ENCODE measurements at regions not wholly inside any gene's neighbourhood (a gene's known extent, or its start where the extent isn't known, plus 50 kb on each side); places are given as distances from the start of the nearest gene placed in this dataset.
A peak's percentile ranks its signal among the peaks of the same experiment; 100 is the strongest.

- Histone ChIP-seq H3K27me3 (ENCODE audit: control insufficient read depth, insufficient read depth, low read length) (no peaks in the 10 kb centered on the region), H3K4me3 (ENCODE audit: insufficient read depth, low read depth, low read length) (no peak overlapping the region), H3K36me3 (replicated peaks; ENCODE audit: control insufficient read depth, insufficient read depth, low read length) (no peaks in the 10 kb centered on the region)
- DNase-seq, result no peak
These were observed 118.5 kb upstream of the C1orf174 start for GRCh38 chr1:4018466-4019146.

- Histone ChIP-seq H3K36me3 (replicated peaks; ENCODE audit: control insufficient read depth, insufficient read depth, low read length) (no peaks in the 10 kb centered on the region), H3K4me3 (ENCODE audit: insufficient read depth, low read depth, low read length) (no peak overlapping the region), H3K27me3 (ENCODE audit: control insufficient read depth, insufficient read depth, low read length) (no peaks in the 10 kb centered on the region)
- no peak for DNase-seq
These were observed 119.1 kb upstream of the C1orf174 start for GRCh38 chr1:4019147-4019521.

- no peaks in the 10 kb centered on the region for H3K36me3 ChIP-seq (replicated peaks; ENCODE audit: control insufficient read depth, insufficient read depth, low read length)
- peak; percentile 30 for DNase-seq
- no peak overlapping the region for H3K4me3 ChIP-seq (ENCODE audit: insufficient read depth, low read depth, low read length)
- H3K27me3 ChIP-seq (ENCODE audit: control insufficient read depth, insufficient read depth, low read length), result no peaks in the 10 kb centered on the region
These were observed 119.7 kb upstream of the C1orf174 start for GRCh38 chr1:4019606-4020331.

GRCh38 chr1:4020449-4020848 lies 120.4 kb upstream of the C1orf174 start:
- DNase-seq, result peak; percentile 6
- H3K27me3 ChIP-seq (ENCODE audit: control insufficient read depth, insufficient read depth, low read length), result no peaks in the 10 kb centered on the region
- no peak overlapping the region for H3K4me3 ChIP-seq (ENCODE audit: insufficient read depth, low read depth, low read length)
- no peaks in the 10 kb centered on the region for H3K36me3 ChIP-seq (replicated peaks; ENCODE audit: control insufficient read depth, insufficient read depth, low read length)

- Histone ChIP-seq H3K4me3 (ENCODE audit: insufficient read depth, low read depth, low read length) (no peak overlapping the region), H3K36me3 (replicated peaks; ENCODE audit: control insufficient read depth, insufficient read depth, low read length) (no peaks in the 10 kb centered on the region), H3K27me3 (ENCODE audit: control insufficient read depth, insufficient read depth, low read length) (no peaks in the 10 kb centered on the region)
- DNase-seq, result no peak
These were observed 121.3 kb upstream of the C1orf174 start for GRCh38 chr1:4021136-4021973.

- Histone ChIP-seq H3K4me3 (ENCODE audit: insufficient read depth, low read depth, low read length) (no peak overlapping the region), H3K36me3 (replicated peaks; ENCODE audit: control insufficient read depth, insufficient read depth, low read length) (no peaks in the 10 kb centered on the region), H3K27me3 (ENCODE audit: control insufficient read depth, insufficient read depth, low read length) (no peaks in the 10 kb centered on the region)
- DNase-seq, result no peak
These were observed 121.8 kb upstream of the C1orf174 start for GRCh38 chr1:4021974-4022268.

GRCh38 chr1:4022715-4023114 lies 122.6 kb upstream of the C1orf174 start:
- no peak for DNase-seq
- Histone ChIP-seq H3K27me3 (ENCODE audit: control insufficient read depth, insufficient read depth, low read length) (no peaks in the 10 kb centered on the region), H3K4me3 (ENCODE audit: insufficient read depth, low read depth, low read length) (no peak overlapping the region), H3K36me3 (replicated peaks; ENCODE audit: control insufficient read depth, insufficient read depth, low read length) (no peaks in the 10 kb centered on the region)

GRCh38 chr1:4023678-4024077 lies 123.6 kb upstream of the C1orf174 start:
- no peaks in the 10 kb centered on the region for H3K36me3 ChIP-seq (replicated peaks; ENCODE audit: control insufficient read depth, insufficient read depth, low read length)
- no peaks in the 10 kb centered on the region for H3K27me3 ChIP-seq (ENCODE audit: control insufficient read depth, insufficient read depth, low read length)
- H3K4me3 ChIP-seq (ENCODE audit: insufficient read depth, low read depth, low read length), result no peak overlapping the region
- no peak for DNase-seq

- Histone ChIP-seq H3K36me3 (replicated peaks; ENCODE audit: control insufficient read depth, insufficient read depth, low read length) (no peaks in the 10 kb centered on the region), H3K4me3 (ENCODE audit: insufficient read depth, low read depth, low read length) (no peak overlapping the region), H3K27me3 (ENCODE audit: control insufficient read depth, insufficient read depth, low read length) (no peaks in the 10 kb centered on the region)
- no peak for DNase-seq
These were observed 124.7 kb upstream of the C1orf174 start for GRCh38 chr1:4024811-4025210.

GRCh38 chr1:4025752-4026151 lies 125.7 kb upstream of the C1orf174 start:
- no peak overlapping the region for H3K4me3 ChIP-seq (ENCODE audit: insufficient read depth, low read depth, low read length)
- H3K27me3 ChIP-seq (ENCODE audit: control insufficient read depth, insufficient read depth, low read length), result no peaks in the 10 kb centered on the region
- no peak for DNase-seq
- H3K36me3 ChIP-seq (replicated peaks; ENCODE audit: control insufficient read depth, insufficient read depth, low read length), result no peaks in the 10 kb centered on the region

- Histone ChIP-seq H3K36me3 (replicated peaks; ENCODE audit: control insufficient read depth, insufficient read depth, low read length) (no peaks in the 10 kb centered on the region), H3K4me3 (ENCODE audit: insufficient read depth, low read depth, low read length) (no peak overlapping the region), H3K27me3 (ENCODE audit: control insufficient read depth, insufficient read depth, low read length) (no peaks in the 10 kb centered on the region)
- DNase-seq, result no peak
These were observed 126.9 kb upstream of the C1orf174 start for GRCh38 chr1:4027008-4027407.

- no peaks in the 10 kb centered on the region for H3K36me3 ChIP-seq (replicated peaks; ENCODE audit: control insufficient read depth, insufficient read depth, low read length)
- DNase-seq, result peak; percentile 81
- no peaks in the 10 kb centered on the region for H3K27me3 ChIP-seq (ENCODE audit: control insufficient read depth, insufficient read depth, low read length)
- no peak overlapping the region for H3K4me3 ChIP-seq (ENCODE audit: insufficient read depth, low read depth, low read length)
These were observed 127.5 kb upstream of the C1orf174 start for GRCh38 chr1:4027492-4028138.

- no peak for DNase-seq
- Histone ChIP-seq H3K4me3 (ENCODE audit: insufficient read depth, low read depth, low read length) (no peak overlapping the region), H3K36me3 (replicated peaks; ENCODE audit: control insufficient read depth, insufficient read depth, low read length) (no peaks in the 10 kb centered on the region), H3K27me3 (ENCODE audit: control insufficient read depth, insufficient read depth, low read length) (no peaks in the 10 kb centered on the region)
These were observed 128.0 kb upstream of the C1orf174 start for GRCh38 chr1:4028139-4028501.

GRCh38 chr1:4029376-4029775 lies 129.3 kb upstream of the C1orf174 start:
- no peak overlapping the region for H3K4me3 ChIP-seq (ENCODE audit: insufficient read depth, low read depth, low read length)
- no peaks in the 10 kb centered on the region for H3K36me3 ChIP-seq (replicated peaks; ENCODE audit: control insufficient read depth, insufficient read depth, low read length)
- no peaks in the 10 kb centered on the region for H3K27me3 ChIP-seq (ENCODE audit: control insufficient read depth, insufficient read depth, low read length)
- no peak for DNase-seq

- Histone ChIP-seq H3K36me3 (replicated peaks; ENCODE audit: control insufficient read depth, insufficient read depth, low read length) (no peaks in the 10 kb centered on the region), H3K27me3 (ENCODE audit: control insufficient read depth, insufficient read depth, low read length) (no peaks in the 10 kb centered on the region), H3K4me3 (ENCODE audit: insufficient read depth, low read depth, low read length) (no peak overlapping the region)
- no peak for DNase-seq
These were observed 132.5 kb upstream of the C1orf174 start for GRCh38 chr1:4032571-4032970.
